ENCODE measurements at regions not wholly inside any gene's neighbourhood (a gene's known extent, or its start where the extent isn't known, plus 50 kb on each side); places are given as distances from the start of the nearest gene placed in this dataset.

DNA sequence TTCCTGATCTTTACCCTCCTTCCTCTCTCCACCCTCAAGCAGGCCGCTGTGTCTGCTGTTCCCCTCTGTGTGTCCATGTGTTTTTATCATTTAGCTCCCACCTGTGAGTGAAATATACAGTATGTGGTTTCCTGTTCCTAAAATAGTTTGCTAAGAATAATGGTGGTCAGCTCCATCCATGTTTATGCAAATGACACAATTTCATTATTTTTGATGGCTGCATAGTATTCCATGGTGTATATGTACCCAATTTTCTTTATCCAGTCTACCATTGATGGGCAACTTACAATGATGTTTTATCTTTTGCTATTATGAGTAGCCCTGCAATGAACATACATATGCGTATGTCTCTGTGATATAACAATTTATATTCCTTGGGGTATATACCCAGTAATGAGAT lies 133.4 kb upstream of the RGS18 start:
- TF ChIP-seq, protein P1, sequence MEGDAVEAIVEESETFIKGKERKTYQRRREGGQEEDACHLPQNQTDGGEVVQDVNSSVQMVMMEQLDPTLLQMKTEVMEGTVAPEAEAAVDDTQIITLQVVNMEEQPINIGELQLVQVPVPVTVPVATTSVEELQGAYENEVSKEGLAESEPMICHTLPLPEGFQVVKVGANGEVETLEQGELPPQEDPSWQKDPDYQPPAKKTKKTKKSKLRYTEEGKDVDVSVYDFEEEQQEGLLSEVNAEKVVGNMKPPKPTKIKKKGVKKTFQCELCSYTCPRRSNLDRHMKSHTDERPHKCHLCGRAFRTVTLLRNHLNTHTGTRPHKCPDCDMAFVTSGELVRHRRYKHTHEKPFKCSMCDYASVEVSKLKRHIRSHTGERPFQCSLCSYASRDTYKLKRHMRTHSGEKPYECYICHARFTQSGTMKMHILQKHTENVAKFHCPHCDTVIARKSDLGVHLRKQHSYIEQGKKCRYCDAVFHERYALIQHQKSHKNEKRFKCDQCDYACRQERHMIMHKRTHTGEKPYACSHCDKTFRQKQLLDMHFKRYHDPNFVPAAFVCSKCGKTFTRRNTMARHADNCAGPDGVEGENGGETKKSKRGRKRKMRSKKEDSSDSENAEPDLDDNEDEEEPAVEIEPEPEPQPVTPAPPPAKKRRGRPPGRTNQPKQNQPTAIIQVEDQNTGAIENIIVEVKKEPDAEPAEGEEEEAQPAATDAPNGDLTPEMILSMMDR (optimal IDR thresholded peaks at IDR 0.05 in 1 of 3, IDR thresholded peaks at IDR 0.05 in 1 of 3, conservative IDR thresholded peaks at IDR 0.05 in 1 of 3; ENCODE audit: extremely low read depth in 1 of 3, insufficient read depth in 2 of 3, low read length in 3 of 3): no peak
- TF ChIP-seq EZH2 (IDR thresholded peaks at IDR 0.05; ENCODE audit: low read length): no peak

Measured in keratinocyte (primary cell).